Limb (tissue), 2 donors: ENCODE measurements at regions not wholly inside any gene's neighbourhood (a gene's known extent, or its start where the extent isn't known, plus 50 kb on each side); places are given as distances from the start of the nearest gene placed in this dataset.

Experiments
- DNase-seq, 2 donors: peaks; one replicate each; pipeline ENCODE4 v3.0.0-alpha.2; 2016; ENCODE audit errors: extremely low spot score in 2 of 2

DNA sequence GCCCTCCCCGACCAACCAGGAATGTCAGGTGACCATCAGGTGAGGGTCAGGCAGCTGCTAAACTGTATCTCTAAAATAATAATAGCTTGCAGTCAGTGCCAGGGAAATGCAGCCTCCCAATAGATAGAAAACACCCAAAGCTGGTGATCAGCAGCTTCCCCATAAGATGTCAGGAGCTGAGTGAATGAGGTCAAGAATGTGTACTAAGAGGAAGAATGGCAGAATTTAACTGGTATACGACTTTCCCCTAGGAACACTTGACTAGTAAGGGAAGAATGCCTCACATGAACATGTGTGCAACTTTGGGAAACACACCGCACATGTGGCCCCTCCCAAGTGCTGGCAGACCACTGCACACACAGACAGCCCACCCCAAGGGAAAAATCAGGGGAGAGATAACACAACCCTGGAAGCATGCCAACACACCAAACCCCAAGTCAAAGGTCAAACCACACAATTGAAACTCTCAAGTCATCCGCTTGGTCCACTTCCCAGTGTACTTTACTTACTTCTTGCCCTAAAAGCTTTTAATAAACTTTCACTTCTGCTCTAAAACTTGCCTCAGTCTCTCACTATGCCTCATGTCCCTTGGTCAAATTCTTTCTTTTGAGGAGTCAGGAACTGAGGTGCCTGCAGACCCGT, 806.5 kb downstream of the OTOL1 start:
- no peak for DNase-seq

DNA sequence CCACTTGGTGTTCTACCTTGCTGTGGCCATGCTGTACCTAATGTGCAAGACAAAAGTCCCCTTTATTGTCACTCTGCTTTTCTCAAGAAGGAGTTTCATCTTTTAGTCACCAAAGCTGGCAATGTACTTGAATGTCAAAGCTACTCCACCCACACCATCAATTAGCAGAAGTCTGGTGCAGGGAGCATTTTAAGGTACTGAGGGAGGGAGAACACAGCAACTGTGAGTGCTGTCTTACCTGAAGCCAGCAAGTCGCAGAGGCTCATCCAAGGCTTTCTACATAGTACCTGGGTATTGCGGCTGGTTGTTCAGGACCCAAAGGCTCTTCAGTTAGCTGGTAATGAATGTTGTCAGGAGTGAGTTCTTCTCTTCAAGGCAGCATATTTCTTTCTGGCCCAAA, 820.4 kb downstream of the OTOL1 start:
- DNase-seq = no peak

DNA sequence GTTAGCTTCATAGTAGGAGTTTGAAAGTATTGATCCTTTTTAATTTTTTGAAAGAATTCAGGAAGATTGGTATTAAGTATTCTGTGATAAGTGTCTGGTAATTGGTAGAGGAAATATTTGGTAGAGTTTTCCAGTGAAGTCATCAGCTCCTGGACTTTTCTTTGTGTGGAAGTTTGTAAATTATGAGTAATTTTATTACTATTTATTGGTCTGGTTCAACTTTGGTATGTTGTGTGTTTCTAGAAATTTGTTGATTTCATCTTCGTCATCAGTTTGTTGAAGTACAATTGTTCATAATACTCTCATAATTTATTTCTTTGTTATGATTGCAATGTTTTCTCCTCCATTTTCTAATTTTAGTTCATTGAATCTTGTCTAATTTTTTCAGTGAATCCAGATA, 832.0 kb downstream of the OTOL1 start:
- DNase-seq = no peak

GRCh38 chr3:162329514-162329913, 832.9 kb downstream of the OTOL1 start:
- DNase-seq = no peak

- DNase-seq = no peak
Measured at GRCh38 chr3:162332344-162332743, 835.7 kb downstream of the OTOL1 start.

DNA sequence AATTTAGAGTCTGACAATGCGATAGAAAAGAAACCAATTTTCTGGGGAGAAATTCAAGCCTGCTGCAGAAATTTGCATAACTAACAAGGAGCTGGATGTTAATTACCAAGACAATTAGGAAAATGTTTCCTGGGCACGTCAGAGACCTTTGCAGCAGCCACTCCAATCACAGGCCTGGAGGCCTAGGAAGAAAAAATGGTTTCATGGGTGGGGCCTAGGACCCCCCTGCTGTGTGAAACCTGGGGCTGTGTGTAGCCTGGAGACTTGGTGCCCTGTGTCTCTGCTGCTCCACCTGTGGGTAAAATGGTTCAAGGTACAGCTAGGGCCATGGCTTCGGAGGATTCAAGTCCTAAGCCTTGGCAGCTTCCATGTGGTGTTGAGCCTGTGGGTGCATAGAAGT, 837.9 kb downstream of the OTOL1 start:
- DNase-seq = no peak

- no peak for DNase-seq
Measured at GRCh38 chr3:162337630-162338029, 841.0 kb downstream of the OTOL1 start.

DNA sequence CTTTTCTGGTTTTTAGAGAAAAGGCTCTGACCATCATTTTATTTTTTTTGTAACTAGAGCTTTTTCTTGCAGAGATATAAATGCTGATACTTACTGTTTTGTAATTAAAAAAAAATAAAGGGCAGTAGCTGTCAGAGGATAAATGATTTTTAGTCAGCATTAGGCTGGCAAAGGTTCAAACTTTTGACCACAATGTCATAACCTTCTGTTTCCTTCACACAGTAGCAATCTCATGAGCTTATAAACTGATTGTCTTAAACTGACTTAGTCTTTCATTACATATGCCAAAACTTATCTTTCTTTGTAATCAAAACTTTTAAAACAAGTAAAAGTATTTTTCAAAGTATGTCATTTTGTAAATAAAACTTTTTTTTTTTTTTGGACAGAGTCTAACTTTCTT, 841.9 kb downstream of the OTOL1 start:
- no peak for DNase-seq

- DNase-seq = no peak
Measured at GRCh38 chr3:162348912-162349311, 852.3 kb downstream of the OTOL1 start.

DNA sequence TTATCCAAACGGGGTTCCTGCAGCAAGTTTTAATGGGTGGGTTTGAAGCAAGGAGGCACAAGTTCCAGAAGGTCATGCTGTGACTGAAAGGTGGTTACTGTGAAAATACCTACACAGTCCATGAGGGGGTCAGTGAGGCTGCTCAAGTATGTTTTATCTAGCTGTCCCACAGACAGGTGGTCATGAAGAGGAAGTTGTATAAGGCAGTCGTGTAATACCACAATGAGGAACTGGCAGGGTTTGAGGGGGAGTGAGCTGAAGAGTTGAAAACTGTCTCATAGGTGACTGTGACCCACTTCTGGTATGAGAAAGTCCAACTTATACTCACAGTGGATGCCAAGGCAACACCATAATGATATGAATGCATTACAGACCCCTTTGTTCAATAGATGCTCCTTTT, 856.8 kb downstream of the OTOL1 start:
- DNase-seq = no peak

DNA sequence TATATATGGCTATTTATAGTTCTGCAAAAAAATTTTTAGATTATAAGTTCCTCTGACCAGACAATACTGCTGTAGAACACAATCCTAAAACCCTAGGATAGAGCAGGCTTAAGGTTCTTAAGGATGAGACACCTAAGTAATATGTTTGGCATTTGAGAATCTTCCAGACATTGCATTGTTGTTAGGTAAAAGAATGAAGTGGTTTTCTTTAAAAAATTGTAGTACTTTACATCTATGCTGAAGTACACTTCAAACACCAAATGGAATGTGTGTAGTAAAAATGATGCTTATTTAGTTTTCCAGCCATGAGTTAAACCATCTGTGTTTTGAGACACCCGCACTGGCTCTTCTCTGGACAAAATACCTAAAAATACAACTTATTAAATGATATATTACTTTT, 857.7 kb downstream of the OTOL1 start:
- DNase-seq = no peak

- DNase-seq = peak in 1 of 2 donors; percentile 39
Measured at GRCh38 chr3:162365066-162365719, 868.6 kb downstream of the OTOL1 start.

DNA sequence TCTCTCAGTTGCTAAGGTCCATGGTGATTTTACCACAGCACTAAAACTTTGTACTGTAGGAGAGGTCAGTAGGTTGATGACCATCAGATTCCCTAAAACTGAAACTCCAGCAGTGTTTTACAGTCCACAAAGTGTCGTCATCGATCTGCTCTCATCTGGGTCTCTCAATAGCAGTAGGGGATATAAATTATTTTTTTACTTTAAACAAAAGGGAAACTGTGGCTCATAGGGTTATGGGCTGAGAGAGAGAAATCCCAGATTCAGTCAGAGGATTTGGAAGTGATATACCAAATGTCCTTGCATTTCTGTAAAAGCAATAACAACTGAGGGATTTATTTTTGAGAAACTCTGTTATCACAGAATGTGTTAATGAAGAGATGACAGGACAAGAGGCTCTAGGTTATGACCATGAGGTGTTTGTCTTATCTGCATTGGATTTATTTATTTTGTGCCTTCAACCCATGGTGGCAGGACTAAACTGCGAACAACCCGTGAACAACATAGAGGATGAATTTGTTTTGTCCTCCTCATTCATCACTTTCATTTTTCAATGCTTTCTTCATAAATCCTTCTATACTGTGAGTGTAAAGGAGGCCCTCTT, 869.7 kb downstream of the OTOL1 start:
- no peak for DNase-seq

DNA sequence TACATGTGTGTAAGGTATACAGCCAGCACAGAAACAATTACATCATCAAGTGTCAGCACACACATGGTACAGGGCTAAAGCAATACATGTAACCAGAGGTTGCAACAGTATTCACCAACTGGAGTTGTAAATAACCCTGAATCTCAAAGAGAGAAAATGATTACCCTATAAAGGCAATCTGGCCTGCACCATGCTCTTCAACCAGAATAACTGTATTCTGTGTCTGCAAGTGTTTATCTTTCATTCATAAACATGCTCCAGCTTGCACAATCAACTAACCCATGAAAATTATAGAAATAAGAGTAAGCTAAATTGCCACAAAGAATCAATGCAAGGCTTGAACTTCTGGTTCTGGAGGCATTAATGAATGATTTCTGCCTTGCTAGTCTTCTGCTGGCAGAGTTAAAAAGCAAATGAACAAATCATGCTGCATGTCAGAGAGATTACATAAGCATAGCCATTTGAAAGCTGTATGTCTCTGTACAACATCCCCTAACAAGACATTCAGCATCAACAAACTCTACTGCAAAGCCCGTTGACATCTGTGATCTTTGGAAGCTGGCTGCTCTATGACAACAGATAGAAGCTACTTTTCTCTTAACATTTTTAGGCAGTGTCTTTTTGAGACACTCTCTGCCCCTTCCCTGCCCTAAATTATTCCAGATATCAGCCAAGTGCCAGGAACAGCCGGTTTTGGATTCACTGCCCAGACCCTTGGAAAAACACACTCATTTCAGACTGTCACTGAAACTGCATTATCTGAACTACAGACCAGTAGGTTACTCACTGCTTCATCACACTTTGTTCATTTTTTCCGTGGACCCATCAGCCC, 871.0 kb downstream of the OTOL1 start:
- DNase-seq = no peak

DNA sequence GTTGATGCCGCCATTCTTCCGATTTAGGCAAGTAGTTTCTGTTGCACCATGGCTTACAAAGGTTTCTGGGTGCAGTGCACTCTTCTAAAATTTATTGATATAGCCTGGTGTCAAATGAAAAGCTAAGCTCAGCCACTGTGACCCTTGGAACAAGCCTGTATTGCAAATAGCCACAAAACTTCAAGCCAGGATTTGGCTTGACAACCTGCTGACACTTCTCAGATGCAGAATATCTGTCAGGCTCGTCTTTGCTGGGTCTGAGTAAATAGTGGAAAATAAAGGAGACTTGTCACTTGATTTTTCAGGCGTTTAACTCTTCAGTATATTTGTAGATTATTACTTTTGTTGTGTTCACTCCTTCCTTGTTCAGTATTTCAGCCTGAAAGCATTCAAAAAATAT, 871.8 kb downstream of the OTOL1 start:
- no peak for DNase-seq

GRCh38 chr3:162369306-162369705, 872.7 kb downstream of the OTOL1 start:
- no peak for DNase-seq

DNA sequence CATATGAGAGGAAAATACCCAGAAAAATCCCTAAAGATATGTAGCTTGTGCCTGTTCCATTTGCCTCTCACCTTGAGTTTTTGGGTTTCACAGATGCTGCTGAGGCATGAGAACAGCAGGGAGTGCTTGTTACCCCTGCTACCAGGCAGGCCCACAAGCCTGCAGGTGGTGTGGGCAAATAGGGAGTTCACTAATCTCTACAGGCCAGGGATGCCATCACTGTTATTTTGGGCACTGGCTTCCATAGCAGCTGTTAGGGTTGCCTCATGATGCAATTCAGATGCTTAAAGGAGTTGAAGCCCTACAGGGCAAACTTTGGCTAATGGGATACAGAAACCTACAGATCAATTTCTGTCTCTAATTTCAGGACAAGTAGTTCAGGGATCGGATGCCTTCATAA, 873.5 kb downstream of the OTOL1 start:
- DNase-seq = no peak

GRCh38 chr3:162376761-162377160, 880.2 kb downstream of the OTOL1 start:
- no peak for DNase-seq

DNA sequence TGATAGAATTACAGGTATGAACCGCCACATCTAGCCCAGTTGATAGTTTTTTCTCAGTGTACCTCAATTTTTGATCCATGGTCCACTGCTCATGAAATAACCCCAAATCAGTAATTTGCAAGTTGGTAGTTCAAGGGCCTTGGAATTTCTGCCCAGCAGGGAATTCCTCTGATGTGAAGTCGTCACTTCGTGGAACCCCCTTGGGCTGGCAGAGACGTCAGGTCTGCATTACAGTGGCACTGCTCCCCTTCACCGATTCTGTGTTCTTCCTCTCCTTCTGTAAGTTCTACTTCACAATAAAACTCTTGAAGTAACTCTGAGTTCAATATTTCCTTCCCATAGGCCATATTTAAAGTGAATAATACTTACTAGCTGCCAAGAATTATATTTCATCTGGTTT, 881.0 kb downstream of the OTOL1 start:
- DNase-seq = no peak

GRCh38 chr3:162385387-162385786, 888.8 kb downstream of the OTOL1 start:
- DNase-seq = no peak

- no peak for DNase-seq
Measured at GRCh38 chr3:162390891-162391290, 894.3 kb downstream of the OTOL1 start.

DNA sequence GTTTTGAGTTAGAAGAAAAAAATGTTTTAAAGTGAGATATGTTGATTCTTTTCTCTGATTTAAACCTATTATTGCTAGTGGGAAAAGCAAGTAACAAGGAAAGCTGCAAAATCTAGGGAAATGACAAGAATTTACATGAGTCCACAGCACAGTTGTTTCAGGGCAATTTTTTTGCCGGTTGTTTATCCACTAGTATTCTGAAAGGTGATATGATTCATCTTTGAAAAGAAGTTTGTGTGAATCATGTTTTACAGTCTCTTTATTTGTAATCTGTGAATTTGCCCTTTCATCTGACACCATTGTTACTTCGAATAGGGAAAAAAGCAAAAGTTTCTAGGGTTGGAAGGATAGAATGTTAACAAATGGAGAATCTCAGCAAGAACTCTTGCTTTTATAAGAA, 894.7 kb downstream of the OTOL1 start:
- DNase-seq = no peak
